ENCODE measurements at regions not wholly inside any gene's neighbourhood (a gene's known extent, or its start where the extent isn't known, plus 50 kb on each side); places are given as distances from the start of the nearest gene placed in this dataset.

GRCh38 chr7:136325578-136325977 is 348.4 kb upstream of the MTPN start:
- no peaks in the 10 kb centered on the region for H3K27me3 ChIP-seq
- H3K4me3 ChIP-seq, result no peak overlapping the region
- no peaks in the 10 kb centered on the region for H3K9me3 ChIP-seq
- no peak for DNase-seq
- TF ChIP-seq POLR2AphosphoS5 (IDR thresholded peaks at IDR 0.05), result no peak
- no peak for TF ChIP-seq CTCF (IDR thresholded peaks at IDR 0.05)
- no peak for TF ChIP-seq EP300 (IDR thresholded peaks at IDR 0.05; ENCODE audit: low read depth)
- TF ChIP-seq POLR2A (IDR thresholded peaks at IDR 0.05), result no peak
- WGBS, 2 donors (ENCODE audit: low coverage in 1 of 2), result 25 to 37% methylated on average over 2 of the region's 2 CpGs
- intact Hi-C loops (cut with DNase I; ENCODE audit: low total_unique reads) (no loop called here), in situ Hi-C loops (cut with MboI; ENCODE audit: low pct_ligation_motif_present in 1 of 4, low pct_unique_long_range_greater_than_20kb in 1 of 4, low sequenced_read_pairs in 3 of 4) (no loop called here)
- H3K27ac ChIP-seq, result peak overlapping the region in 1 of 4 donors; percentile 14
- H3K4me1 ChIP-seq, result no peaks in the 10 kb centered on the region
- H3K36me3 ChIP-seq, result no peaks in the 10 kb centered on the region

- no peak for DNase-seq
- WGBS, 2 donors (ENCODE audit: low coverage in 1 of 2), result 42 to 67% methylated on average over 2 of the region's 2 CpGs
- H3K9me3 ChIP-seq, result no peaks in the 10 kb centered on the region
- in situ Hi-C loops (cut with MboI; ENCODE audit: low pct_ligation_motif_present in 1 of 4, low pct_unique_long_range_greater_than_20kb in 1 of 4, low sequenced_read_pairs in 3 of 4) (no loop called here), intact Hi-C loops (cut with DNase I; ENCODE audit: low total_unique reads) (no loop called here)
- no peak overlapping the region for H3K27ac ChIP-seq
- TF ChIP-seq CTCF (IDR thresholded peaks at IDR 0.05) (no peak), POLR2A (IDR thresholded peaks at IDR 0.05) (no peak), POLR2AphosphoS5 (IDR thresholded peaks at IDR 0.05) (no peak), EP300 (IDR thresholded peaks at IDR 0.05; ENCODE audit: low read depth) (no peak)
- H3K4me3 ChIP-seq, result no peak overlapping the region
- H3K27me3 ChIP-seq, result no peaks in the 10 kb centered on the region
- H3K4me1 ChIP-seq, result no peaks in the 10 kb centered on the region
- H3K36me3 ChIP-seq, result no peaks in the 10 kb centered on the region
Observed at GRCh38 chr7:136325027-136325426, 347.9 kb upstream of the MTPN start.

GRCh38 chr7:136324073-136324704 is 347.0 kb upstream of the MTPN start:
- intact Hi-C loops (cut with DNase I; ENCODE audit: low total_unique reads) (no loop called here), in situ Hi-C loops (cut with MboI; ENCODE audit: low pct_ligation_motif_present in 1 of 4, low pct_unique_long_range_greater_than_20kb in 1 of 4, low sequenced_read_pairs in 3 of 4) (no loop called here)
- Histone ChIP-seq H3K36me3 (no peaks in the 10 kb centered on the region), H3K27me3 (no peaks in the 10 kb centered on the region), H3K4me1 (no peaks in the 10 kb centered on the region), H3K9me3 (no peaks in the 10 kb centered on the region), H3K27ac (no peak overlapping the region), H3K4me3 (no peak overlapping the region)
- no peak for DNase-seq
- 52 to 66% methylated on average over 3 to 4 of the region's 4 CpGs for WGBS, 2 donors (ENCODE audit: low coverage in 1 of 2)
- no peak for TF ChIP-seq EP300 (IDR thresholded peaks at IDR 0.05; ENCODE audit: low read depth)
- no peak for TF ChIP-seq CTCF (IDR thresholded peaks at IDR 0.05)
- no peak for TF ChIP-seq POLR2AphosphoS5 (IDR thresholded peaks at IDR 0.05)
- TF ChIP-seq POLR2A (IDR thresholded peaks at IDR 0.05), result no peak

GRCh38 chr7:136312592-136312991 is 335.4 kb upstream of the MTPN start:
- Histone ChIP-seq H3K36me3 (no peaks in the 10 kb centered on the region), H3K9me3 (peaks cover 4 to 12% of the 10 kb centered on the region in 2 donors), H3K4me3 (no peak overlapping the region), H3K27ac (no peak overlapping the region), H3K27me3 (no peaks in the 10 kb centered on the region), H3K4me1 (no peaks in the 10 kb centered on the region)
- intact Hi-C loops (cut with DNase I; ENCODE audit: low total_unique reads) (no loop called here), in situ Hi-C loops (cut with MboI; ENCODE audit: low pct_ligation_motif_present in 1 of 4, low pct_unique_long_range_greater_than_20kb in 1 of 4, low sequenced_read_pairs in 3 of 4) (no loop called here)
- 60% methylated on average over 1 of the region's 1 CpG; no CpG with 5 or more reads in 1 of the 2 donors for WGBS, 2 donors (ENCODE audit: low coverage in 1 of 2)
- TF ChIP-seq CTCF (IDR thresholded peaks at IDR 0.05) (no peak), POLR2A (IDR thresholded peaks at IDR 0.05) (no peak), POLR2AphosphoS5 (IDR thresholded peaks at IDR 0.05) (no peak), EP300 (IDR thresholded peaks at IDR 0.05; ENCODE audit: low read depth) (no peak)
- DNase-seq, result no peak

All from transverse colon (tissue), 4 donors.